ENCODE measurements at regions not wholly inside any gene's neighbourhood (a gene's known extent, or its start where the extent isn't known, plus 50 kb on each side); places are given as distances from the start of the nearest gene placed in this dataset.

- no peak for DNase-seq (ENCODE audit: low read depth)
Observed at GRCh38 chr11:62030071-62030684, 62.7 kb upstream of the FTH1 start.

- no peak for DNase-seq (ENCODE audit: low read depth)
Observed at GRCh38 chr11:62026739-62027370, 59.4 kb upstream of the FTH1 start.

- DNase-seq (ENCODE audit: low read depth), result peak; percentile 39
Observed at GRCh38 chr11:62025487-62026105, 58.2 kb upstream of the FTH1 start.

GRCh38 chr11:62024936-62025486 lies 57.6 kb upstream of the FTH1 start:
- no peak for DNase-seq (ENCODE audit: low read depth)

- DNase-seq (ENCODE audit: low read depth), result no peak
Observed at GRCh38 chr11:62022211-62022610, 54.8 kb upstream of the FTH1 start.

- DNase-seq (ENCODE audit: low read depth), result no peak
Observed at GRCh38 chr11:62020661-62021060, 53.2 kb upstream of the FTH1 start.

GRCh38 chr11:62018981-62019664 lies 51.7 kb upstream of the FTH1 start:
- no peak for DNase-seq (ENCODE audit: low read depth)

GRCh38 chr11:62017878-62018655 lies 50.6 kb upstream of the FTH1 start:
- no peak for DNase-seq (ENCODE audit: low read depth)

Measured in activated T-cell treated with anti-CD3 and anti-CD28 coated beads for 48 hours (primary cell).